Medulla oblongata (tissue), 1 donor: ENCODE measurements at regions not wholly inside any gene's neighbourhood (a gene's known extent, or its start where the extent isn't known, plus 50 kb on each side); places are given as distances from the start of the nearest gene placed in this dataset.

Source experiments
- DNase-seq: peaks from one replicate; pipeline ENCODE4 v3.0.0-alpha.2; 2015; ENCODE audit errors: extremely low spot score

- DNase-seq = no peak
Observed at GRCh38 chr14:97200245-97200644, 403.1 kb downstream of the VRK1 start.

GRCh38 chr14:97206916-97207315 lies 409.7 kb downstream of the VRK1 start:
- no peak for DNase-seq

- no peak for DNase-seq
Observed at GRCh38 chr14:97210202-97210601, 413.0 kb downstream of the VRK1 start.

DNA sequence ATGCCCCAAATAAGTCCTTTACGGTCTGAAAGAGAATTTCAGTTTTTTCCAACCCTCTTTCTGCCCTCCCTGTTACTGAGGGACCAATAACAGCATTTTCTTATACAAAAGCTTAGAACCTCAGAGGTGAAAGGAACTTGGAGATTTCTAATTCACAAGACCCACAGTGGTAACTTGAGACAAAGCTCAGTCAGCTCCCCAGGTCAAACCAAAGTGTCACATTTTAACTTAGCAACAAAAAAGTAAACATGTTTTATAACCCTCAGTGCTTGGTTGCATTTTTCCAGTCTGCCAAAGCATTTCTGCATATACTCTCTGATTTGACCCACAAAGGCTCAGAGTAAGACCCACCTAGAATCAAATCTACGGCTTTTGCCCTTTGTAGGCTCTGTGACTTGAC lies 415.2 kb downstream of the VRK1 start:
- DNase-seq = no peak

GRCh38 chr14:97213720-97214119 lies 416.5 kb downstream of the VRK1 start:
- no peak for DNase-seq

DNA sequence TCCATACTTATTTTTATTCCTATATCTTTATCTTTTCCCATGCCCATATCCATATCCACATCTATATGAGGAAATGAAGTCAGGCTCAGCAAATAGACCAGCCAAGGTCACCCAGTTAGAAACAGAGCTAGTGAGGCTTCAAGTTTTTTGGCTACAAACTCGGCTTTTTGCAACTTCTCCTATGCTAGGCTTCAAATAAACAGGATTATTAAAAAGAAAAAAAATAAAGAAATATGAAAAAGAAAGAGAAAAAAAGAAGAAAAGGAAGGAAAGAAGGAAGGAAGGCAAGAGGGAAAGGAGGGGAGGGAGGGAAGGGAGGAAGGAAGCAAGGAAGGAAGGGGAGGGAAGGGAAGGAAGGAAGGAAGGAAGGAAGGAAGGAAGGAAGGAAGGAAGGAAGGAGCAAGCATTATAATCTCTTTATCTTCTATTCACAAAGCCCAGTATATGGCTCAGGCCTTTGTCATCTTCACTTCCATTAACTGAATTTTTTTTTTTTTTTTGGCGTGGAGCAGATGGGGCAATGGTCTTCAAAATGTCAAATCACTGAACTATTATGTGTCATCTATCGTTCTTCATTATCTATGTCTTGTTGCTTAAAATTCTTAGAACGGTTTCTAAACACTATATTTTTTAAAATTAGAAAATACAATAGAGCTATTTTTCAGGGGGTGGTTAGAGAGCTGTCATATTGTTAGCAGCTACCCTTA lies 418.2 kb downstream of the VRK1 start:
- no peak for DNase-seq

DNA sequence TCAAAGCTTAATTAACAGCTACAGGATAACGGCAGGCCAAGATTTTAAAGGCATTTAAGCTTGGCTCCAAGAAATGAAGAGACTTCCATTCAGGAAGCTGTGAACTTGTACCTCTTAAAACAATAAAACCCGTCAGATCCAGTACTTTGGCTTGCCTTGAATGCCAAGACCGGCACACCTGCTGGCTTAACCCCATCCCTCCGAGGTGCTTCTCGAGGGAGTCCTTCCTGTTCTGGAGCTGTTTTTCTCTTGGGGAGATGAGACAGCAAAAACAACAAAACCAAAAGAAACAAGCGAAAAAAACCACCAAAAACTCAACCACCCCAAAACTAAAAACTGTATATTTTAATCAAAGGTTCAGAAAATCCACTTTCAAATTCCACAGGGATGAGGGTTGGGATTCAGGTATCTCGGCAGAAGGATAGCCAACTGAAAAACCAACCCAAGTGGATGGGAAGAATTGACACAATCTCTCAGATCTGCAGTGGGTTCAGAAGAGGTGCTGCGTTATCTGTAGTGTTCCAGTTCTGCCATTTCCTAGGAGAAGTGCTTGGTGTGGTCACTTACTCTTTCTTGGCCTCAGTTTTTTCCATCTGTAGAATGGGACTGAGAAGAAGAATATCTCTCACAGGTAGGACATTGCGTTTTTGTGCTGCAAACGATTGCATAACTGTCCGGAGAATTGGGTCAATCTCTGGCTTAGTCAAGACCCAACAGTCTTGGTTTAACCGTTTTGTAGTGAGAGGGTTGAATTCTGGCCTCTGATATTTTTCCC lies 420.1 kb downstream of the VRK1 start:
- DNase-seq = no peak

- no peak for DNase-seq
Observed at GRCh38 chr14:97218274-97218673, 421.1 kb downstream of the VRK1 start.

- no peak for DNase-seq
Observed at GRCh38 chr14:97218691-97219430, 421.7 kb downstream of the VRK1 start.

DNA sequence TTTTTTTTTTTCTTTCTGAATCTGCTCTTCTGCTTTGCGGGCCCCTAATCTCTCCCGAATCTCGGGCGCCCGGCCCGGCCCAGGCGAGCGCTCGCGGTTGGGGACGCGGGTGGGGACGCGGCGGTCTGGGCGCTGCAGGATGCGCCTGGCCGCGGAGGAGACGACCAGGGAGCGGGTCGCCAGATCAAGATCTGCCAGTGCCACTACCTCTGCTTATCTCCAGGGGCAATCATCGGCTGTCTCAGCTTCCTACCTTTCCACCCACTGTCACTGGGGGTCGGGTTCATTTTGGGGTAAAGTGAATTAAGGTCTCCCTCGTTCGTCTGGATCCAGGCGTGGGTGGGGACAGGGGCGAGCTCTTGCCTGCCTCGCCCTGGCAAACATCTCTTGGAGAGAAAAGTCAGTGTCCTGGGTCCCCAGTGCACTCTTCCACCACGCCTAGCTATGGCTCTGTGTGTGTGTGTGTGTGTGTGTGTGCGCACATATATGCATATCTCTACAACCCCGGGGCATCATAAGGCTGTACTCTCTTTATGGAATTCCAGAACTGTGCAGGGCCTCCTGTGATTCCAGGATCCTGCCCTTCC lies 422.3 kb downstream of the VRK1 start:
- no peak for DNase-seq

GRCh38 chr14:97221572-97222285 lies 424.5 kb downstream of the VRK1 start:
- no peak for DNase-seq

GRCh38 chr14:97224016-97224415 lies 426.8 kb downstream of the VRK1 start:
- DNase-seq = no peak

GRCh38 chr14:97230051-97230450 lies 432.9 kb downstream of the VRK1 start:
- no peak for DNase-seq

DNA sequence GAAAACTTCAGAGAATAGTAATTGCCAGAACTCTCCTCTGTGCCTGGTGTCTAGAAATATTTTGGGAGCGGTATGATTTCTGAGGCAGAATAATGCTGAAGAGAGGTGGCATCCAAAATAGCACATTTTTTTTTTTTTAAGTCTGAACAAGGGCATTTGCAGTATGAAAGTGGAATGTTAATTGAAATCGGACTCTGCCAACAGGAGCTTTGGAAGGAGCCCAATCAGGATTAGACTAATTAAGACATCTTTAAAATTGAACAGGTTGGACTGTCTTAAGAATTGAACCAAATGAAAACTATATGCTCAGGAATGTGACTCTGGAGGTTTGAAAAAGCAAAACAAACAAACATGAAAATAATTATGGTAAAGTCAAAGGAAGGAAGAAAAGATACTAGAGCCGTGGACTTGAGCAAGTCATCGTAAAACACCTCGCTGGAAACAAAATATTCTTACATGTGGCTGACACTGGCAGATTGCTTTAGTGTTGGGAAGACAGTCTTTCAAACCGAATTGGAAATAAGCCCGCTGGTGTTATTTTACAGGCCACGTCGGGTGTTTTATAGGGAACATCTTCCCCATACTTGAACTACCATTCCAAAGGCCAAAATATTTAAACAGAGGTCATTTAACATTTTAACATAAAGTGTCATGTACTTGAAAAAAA lies 436.3 kb downstream of the VRK1 start:
- no peak for DNase-seq

GRCh38 chr14:97246648-97247047 lies 449.5 kb downstream of the VRK1 start:
- no peak for DNase-seq

GRCh38 chr14:97248973-97249372 lies 451.8 kb downstream of the VRK1 start:
- DNase-seq = no peak

GRCh38 chr14:97250931-97251330 lies 453.7 kb downstream of the VRK1 start:
- DNase-seq = no peak

DNA sequence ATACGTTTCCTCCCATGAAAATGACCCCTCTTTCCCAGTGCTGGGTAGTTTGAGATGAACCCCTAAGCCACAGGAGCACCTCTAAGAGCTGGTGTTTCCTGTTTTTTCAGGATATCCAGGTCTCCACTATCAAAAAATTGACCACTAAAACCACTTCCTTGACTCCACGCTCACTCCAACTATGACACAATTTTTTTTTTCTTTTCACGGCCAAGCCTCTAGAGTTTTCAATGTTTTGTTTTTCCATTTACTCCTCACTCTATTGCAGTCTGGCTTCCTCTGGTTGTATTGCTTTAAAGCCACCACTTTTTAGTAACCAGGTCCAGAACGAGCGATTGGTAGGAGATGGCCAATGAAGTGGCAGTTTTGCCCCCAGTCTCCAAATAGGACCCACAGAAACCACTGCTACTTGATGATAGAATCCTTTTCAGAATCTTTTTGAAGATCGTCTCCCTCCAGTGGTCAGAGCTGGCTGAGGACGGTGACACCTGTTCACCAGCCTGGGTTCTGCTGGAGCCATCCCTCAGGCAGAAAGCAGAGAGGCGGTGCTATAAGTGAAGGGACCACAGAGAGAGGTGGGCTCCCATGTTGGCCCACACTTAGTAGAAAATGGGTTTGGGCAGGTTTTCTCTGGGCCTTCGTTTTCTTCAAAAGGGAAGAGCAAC lies 454.4 kb downstream of the VRK1 start:
- DNase-seq = no peak

GRCh38 chr14:97253756-97254155 lies 456.6 kb downstream of the VRK1 start:
- DNase-seq = no peak

DNA sequence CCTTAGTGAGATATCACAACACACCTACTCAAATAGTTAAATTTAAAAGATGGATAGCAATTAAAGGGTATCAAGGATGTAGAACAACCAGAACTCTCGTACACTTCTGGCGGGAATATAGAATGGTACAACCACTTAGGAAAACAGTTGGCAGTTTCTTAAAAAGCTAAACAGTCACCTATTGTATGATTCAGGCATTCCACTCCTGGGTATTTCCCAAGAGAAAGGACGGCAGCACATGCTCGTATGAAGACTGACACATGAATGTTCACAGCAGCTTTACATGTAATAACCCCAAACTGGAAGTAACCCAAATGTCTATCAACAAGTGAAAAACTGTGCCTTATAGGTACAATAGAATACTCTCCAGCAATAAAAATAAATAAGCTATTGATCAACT lies 465.2 kb downstream of the VRK1 start:
- DNase-seq = no peak
